SK-N-SH treated with all-trans-retinoic acid at 6 μM for 48 hours (cell line): ENCODE measurements at regions not wholly inside any gene's neighbourhood (a gene's known extent, or its start where the extent isn't known, plus 50 kb on each side); places are given as distances from the start of the nearest gene placed in this dataset.

Source experiments
- OSR1 ChIP-seq: fragments of 250-450 bp; sonication (Bioruptor Pico); IDR thresholded peaks from 2 replicates; pipeline ENCODE4 v1.8.0; 2022; ENCODE audit warnings: moderate library complexity, mild to moderate bottlenecking, inconsistent platforms
- POU6F1 ChIP-seq: fragments of 250-450 bp; sonication (Bioruptor Pico); IDR thresholded peaks from 2 replicates; pipeline ENCODE4 v1.8.0; 2021; ENCODE audit warnings: low read depth, mild to moderate bottlenecking, moderate library complexity, borderline replicate concordance
- RARB ChIP-seq: fragments of 250-450 bp; sonication (Bioruptor Pico); IDR thresholded peaks from 2 replicates; pipeline ENCODE4 v1.8.0; 2021; ENCODE audit warnings: mild to moderate bottlenecking, moderate library complexity
- SNAI2 ChIP-seq: fragments of 250-450 bp; sonication (Bioruptor Pico); IDR thresholded peaks from 2 replicates; pipeline ENCODE4 v1.5.0; 2020; ENCODE audit warnings: mild to moderate bottlenecking, moderate library complexity
- TSHZ2 ChIP-seq: fragments of 250-450 bp; sonication (Bioruptor Pico); IDR thresholded peaks from 2 replicates; pipeline ENCODE4 v1.5.0; 2020; ENCODE audit warnings: mild to moderate bottlenecking, moderate library complexity
- ZNF8 ChIP-seq: fragments of 450-650 bp; formaldehyde crosslinking; IDR thresholded peaks from 2 replicates; pipeline ENCODE4 v1.5.0; 2020; ENCODE audit warnings: mild to moderate bottlenecking, moderate library complexity
- TF ChIP-seq, protein P1 (sequence below): fragments of 250-450 bp; sonication (Bioruptor Pico); IDR thresholded peaks from 2 replicates; pipeline ENCODE4 v1.8.0; 2020; ENCODE audit warnings: mild to moderate bottlenecking, moderate library complexity, borderline replicate concordance

GRCh38 chr2:120860579-120860922, 124.9 kb downstream of the GLI2 start:
- TF ChIP-seq SNAI2 (CRISPR knock-in tag) (no peak), ZNF8 (CRISPR knock-in tag) (no peak), POU6F1 (CRISPR knock-in tag) (no peak), RARB (CRISPR knock-in tag) (no peak), OSR1 (CRISPR knock-in tag) (no peak), TSHZ2 (CRISPR knock-in tag) (no peak)
- TF ChIP-seq, protein P1, sequence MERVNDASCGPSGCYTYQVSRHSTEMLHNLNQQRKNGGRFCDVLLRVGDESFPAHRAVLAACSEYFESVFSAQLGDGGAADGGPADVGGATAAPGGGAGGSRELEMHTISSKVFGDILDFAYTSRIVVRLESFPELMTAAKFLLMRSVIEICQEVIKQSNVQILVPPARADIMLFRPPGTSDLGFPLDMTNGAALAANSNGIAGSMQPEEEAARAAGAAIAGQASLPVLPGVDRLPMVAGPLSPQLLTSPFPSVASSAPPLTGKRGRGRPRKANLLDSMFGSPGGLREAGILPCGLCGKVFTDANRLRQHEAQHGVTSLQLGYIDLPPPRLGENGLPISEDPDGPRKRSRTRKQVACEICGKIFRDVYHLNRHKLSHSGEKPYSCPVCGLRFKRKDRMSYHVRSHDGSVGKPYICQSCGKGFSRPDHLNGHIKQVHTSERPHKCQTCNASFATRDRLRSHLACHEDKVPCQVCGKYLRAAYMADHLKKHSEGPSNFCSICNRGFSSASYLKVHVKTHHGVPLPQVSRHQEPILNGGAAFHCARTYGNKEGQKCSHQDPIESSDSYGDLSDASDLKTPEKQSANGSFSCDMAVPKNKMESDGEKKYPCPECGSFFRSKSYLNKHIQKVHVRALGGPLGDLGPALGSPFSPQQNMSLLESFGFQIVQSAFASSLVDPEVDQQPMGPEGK (CRISPR knock-in tag) = no peak
